ENCODE measurements at regions not wholly inside any gene's neighbourhood (a gene's known extent, or its start where the extent isn't known, plus 50 kb on each side); places are given as distances from the start of the nearest gene placed in this dataset.

- TF ChIP-seq POLR2AphosphoS5 (IDR thresholded peaks at IDR 0.05) = no peak
- TF ChIP-seq, protein P1, sequence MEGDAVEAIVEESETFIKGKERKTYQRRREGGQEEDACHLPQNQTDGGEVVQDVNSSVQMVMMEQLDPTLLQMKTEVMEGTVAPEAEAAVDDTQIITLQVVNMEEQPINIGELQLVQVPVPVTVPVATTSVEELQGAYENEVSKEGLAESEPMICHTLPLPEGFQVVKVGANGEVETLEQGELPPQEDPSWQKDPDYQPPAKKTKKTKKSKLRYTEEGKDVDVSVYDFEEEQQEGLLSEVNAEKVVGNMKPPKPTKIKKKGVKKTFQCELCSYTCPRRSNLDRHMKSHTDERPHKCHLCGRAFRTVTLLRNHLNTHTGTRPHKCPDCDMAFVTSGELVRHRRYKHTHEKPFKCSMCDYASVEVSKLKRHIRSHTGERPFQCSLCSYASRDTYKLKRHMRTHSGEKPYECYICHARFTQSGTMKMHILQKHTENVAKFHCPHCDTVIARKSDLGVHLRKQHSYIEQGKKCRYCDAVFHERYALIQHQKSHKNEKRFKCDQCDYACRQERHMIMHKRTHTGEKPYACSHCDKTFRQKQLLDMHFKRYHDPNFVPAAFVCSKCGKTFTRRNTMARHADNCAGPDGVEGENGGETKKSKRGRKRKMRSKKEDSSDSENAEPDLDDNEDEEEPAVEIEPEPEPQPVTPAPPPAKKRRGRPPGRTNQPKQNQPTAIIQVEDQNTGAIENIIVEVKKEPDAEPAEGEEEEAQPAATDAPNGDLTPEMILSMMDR (IDR thresholded peaks at IDR 0.05) = no peak
- TF ChIP-seq POLR2A (IDR thresholded peaks at IDR 0.05; ENCODE audit: low read depth) = no peak
- no peak for TF ChIP-seq EP300 (IDR thresholded peaks at IDR 0.05)
Measured at GRCh38 chr14:97532052-97532451, 734.9 kb downstream of the VRK1 start.
